NCI-H1048 (cell line): ENCODE measurements at regions not wholly inside any gene's neighbourhood (a gene's known extent, or its start where the extent isn't known, plus 50 kb on each side); places are given as distances from the start of the nearest gene placed in this dataset.
"Not testable (repeated sequence)": the region's sequence is repeated elsewhere in the genome, so short reads cannot be mapped to it uniquely, and the experiment has no call there.

Source experiments
- DNase-seq: peaks from one replicate; lab custom pipeline; 2025; lab: John Stamatoyannopoulos, UW

DNA sequence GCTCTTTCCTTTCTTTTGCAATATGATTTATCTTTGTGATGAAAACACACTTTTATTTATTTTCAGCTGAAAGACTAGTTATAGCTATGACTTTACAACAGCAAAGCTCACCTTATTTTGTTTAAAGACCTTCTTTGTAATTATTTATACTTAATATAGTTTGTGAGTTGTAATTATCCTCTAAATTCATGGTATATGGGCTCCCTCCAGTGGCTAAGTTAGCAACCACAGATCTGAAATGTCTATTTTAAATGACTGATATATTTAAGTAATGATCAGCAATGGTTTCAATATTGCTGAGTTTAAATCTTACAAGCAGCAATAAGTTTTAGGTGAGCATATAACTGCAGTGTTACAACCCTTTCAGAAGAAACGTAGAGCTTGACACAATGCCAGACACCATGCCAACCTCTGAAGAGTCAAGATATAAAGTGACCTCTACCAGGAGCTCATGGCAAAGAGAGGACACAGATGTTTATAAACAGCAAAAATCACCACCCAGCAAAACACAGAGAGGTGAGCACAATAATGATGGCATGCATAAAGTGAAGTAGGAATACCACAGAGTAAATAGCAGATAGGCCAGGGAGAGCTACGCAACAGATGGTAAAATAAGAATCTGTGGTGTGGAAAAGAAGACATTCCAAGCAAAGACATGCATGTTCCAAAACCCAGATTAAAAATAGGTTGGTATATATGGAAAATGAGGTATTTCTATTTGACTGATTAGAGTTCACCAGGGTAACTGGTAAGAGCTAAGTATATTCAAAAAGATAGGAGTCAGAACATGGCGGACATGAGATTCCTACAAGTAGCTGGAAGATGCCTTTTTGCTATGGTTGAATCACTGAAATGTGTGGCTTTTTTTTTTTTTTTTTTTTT is 143.7 kb upstream of the ZNF385D start:
- no peak for DNase-seq

DNA sequence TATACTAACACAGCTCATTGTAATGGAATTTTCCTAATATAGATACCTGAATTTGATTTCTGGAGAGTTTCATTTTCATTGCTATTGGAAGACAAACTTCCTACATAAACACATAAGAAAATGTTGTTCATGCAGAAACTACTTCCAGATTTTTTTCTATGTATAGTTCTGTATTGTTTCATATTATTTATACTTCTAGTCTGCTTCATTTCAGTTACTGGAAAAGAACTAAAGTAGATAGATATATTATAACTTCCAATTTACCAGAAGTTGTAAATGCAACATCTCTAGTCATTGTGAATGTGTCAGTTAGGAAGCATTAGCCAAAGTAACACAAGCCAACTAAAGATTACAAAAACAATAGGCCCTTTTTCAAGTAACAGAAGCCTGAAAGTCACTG is 147.3 kb upstream of the ZNF385D start:
- DNase-seq = no peak

DNA sequence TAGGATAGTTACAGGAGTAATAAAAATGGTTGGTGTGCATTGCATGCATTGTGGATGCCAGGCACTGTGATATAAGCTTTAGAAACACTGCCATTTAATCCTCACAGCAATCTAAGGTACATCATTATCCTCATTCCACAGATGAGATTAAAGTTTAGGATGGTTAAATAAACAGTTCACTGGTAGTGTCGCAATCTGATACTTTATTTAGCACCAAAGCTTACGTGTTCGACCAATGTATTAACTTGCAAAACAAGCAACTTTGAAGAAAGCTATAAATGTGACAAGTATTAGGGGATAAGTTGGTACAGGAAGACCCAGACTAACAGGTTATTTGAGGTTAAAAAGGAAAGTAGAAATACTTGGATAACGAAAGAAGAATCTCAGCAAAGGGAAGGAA is 150.5 kb upstream of the ZNF385D start:
- DNase-seq = no peak

DNA sequence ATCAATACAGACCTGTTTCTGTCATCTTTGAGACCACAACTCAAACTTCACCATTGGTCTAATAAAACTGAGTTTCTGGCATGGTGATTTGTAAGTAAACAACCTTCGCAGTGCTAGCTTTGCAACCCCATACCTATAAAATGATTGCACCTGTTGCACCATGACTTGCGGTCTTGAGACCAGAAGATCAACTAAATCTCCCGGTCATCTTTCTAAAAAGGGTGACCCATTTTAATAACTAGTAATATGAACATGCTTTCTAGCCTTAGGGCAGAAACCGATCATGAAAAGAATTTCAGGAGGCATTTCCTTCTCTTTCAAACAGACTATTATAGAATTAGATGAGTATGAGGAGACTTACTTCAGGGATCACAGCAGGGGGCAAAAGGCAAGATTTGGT is 151.9 kb upstream of the ZNF385D start:
- DNase-seq = no peak

DNA sequence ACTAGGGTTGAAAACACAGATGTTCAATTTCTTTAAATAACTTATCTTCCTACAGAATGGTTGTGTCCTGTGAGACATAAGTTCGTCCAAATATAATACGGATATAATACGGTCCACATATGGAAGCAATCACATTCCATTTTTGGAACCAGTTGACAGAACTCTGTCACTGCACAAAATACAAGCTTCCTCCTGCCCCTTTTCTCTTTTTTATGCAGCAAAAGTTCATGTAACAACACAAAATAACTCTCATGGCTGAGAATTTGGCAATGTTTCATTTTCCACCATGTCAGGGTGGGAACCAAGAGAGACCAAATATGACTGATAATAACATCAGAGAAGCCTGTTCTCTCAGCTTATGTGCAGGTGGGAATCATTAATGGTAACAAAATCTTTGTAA is 158.1 kb upstream of the ZNF385D start:
- DNase-seq = no peak

DNA sequence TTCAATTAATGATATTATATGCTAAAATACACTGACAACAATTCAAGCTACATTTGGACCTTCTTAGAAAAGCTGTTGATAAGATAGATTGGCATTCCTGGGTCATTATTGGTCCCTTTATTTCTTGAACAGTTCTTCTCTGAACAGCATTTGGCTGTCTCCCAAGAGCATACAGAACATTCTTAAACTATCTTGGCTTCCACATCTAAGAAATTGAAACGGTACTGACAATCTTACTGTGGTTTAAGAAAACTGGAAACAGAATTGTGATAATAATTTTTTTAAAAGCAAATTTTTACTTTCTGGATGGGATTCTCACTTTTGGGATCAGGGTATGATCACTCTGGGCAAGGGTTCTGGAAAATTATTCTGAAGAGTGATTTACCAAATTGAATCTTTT is 161.7 kb upstream of the ZNF385D start:
- DNase-seq = no peak

DNA sequence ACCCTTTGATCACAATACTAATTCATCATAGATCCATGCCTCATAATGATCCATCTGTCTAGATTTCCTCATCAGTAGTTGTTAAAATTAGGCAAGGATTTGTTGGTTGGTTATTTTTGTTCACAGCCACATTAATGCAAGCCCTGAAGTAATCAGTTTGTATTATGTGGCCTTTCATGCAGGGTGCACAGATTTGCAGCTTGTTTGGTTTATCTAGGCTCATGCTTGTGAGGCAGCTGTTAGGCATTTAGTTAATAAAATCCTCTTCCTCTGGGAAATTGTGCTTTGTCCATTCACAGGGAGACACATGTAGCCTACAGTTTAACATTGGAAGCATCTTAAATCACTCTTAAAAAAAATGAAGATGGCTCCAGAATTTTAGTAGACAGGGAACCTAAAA is 162.8 kb upstream of the ZNF385D start:
- no peak for DNase-seq

DNA sequence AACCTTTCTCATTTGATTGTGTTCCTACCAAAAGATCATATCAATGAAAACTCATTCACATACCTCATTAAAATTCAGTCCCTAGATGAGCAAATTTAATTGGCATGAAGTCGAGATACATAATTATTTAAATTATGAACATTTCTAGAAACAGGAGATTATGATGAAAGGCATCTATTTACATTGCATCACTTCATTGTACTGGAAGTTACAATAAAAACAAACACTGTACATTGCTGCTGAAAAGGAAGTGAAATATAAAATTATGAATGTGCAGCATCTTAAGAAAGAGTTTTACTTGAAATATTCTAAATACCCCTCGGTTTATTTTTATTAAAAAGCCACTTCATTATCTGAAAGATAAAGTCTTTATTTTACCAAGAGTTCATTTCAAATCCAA is 163.4 kb upstream of the ZNF385D start:
- DNase-seq = no peak

DNA sequence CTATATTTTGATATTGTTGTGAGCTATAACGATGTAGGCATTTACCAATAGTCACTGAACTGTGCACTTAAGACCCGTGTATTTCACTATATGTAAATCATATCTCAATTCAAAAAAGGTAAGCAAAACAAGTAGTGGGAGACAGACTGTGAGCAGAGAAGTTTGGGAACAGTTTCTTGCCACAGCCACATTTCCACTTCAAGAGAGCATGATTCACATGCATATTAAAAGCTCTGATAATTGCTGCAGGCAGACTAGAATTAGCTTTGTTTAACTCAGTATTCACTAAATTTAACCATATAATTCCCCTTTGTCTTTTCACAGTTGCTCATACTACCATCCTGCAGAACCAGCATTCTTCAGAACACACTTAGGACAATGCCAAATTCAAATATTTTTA is 168.4 kb upstream of the ZNF385D start:
- DNase-seq = no peak

DNA sequence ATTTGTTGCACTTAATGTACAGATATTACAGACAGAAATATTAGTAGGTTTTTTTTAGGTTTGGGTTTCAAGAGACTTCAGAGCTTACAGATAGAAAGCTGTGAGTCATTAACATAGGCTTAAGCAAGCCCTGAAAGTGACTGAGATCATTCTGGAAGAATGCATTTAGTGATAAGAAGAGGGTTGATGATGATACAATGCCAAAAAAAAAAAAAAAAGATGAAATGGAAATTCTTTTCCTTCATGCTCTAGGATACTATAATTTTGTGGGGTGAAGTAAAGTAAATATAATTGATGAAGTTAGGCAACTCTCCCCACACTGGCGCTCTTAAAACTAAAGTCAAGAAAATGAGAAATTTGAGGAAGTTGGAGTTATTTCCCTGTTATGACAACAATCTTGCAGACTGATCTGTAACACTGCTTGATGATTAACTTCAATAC is 169.4 kb upstream of the ZNF385D start:
- DNase-seq = no peak

DNA sequence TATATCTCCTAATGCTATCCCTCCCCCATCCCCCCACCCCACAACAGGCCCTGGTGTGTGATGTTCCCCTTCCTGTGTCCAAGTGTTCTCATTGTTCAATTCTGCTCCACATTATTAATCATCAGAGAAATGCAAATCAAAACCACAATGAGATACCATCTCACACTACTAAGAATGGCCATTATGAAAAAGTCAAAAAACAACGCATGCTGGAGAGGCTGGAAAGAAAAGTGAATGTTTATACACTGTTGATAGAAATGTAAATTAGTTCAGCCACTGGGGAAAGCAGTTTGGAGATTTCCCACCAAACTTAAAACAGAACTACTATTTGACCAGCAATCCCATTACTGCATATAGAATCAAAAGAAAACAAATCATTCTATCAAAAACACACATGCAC is 172.1 kb upstream of the ZNF385D start:
- not testable (repeated sequence) for DNase-seq

DNA sequence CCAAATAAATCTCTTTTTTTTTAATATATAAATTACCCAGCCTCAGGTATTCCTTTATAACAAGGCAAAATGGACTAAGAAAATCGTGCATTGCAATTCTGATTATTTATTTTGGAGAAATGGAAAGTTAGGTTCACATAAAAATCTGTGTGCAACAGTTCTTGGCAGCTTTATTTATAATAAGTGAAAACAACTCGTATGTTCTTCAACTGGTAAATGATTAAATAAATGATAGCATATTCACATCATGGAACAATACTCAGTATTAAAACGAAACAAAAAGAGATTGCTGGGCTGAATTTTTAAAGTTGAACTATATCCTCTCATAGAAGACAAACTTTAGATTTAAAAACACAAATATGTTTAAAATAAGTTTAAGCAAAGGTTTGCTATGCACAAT is 176.3 kb upstream of the ZNF385D start:
- DNase-seq = no peak

DNA sequence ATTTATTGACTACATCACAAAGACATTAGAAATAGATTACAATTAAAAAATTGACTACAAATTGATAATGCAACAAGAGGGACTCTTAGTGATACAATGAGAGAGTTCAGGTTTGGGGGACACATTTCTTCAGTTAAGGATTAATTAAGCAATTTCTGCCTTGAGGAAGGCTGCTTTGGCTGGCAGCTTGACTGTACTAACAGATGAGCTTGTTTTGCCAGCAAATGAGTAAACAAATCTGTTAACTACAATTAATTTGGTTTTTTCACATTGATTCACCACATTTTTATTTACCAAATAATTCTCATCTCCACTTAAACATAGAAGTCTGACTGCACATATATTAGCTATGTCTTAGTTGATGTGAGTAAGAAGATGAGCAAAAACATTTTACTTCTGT is 183.6 kb upstream of the ZNF385D start:
- DNase-seq = no peak

DNA sequence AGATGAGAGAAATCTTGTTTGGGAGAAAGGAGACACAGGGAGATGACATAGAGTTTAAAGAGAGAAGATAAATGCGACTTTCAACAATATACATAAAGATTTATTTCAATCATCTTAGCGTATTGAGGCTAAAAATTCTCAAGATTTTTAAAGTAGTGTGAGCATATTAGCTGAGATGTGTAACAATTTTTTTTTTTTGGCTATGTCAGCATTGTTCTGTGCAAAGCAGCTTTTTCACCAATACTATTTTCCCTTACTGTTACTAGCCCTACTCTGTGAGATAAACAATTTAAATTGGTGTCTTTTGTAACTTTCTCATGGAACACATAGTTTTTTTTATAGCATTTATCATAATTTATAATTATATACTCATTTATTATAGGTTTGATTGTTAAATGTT is 185.2 kb upstream of the ZNF385D start:
- no peak for DNase-seq

DNA sequence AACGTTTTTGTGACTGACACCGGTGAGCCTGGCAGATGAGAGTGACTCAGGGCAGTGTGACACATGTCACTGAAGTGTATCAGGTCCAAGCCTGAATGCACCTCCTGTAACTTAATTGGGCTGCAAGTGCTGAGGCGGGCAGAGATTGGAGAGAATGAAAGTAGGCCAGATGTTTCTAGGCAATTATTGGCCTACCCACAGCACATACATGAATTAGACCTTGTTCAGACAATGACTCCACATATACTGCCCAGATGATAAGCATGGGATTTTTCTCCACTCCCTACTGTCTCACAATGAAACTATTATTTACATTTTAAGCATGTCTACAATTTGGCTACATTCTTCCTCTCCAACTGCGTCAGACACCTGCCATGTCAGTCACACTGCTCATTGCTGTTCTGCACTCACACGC is 187.3 kb upstream of the ZNF385D start:
- no peak for DNase-seq

DNA sequence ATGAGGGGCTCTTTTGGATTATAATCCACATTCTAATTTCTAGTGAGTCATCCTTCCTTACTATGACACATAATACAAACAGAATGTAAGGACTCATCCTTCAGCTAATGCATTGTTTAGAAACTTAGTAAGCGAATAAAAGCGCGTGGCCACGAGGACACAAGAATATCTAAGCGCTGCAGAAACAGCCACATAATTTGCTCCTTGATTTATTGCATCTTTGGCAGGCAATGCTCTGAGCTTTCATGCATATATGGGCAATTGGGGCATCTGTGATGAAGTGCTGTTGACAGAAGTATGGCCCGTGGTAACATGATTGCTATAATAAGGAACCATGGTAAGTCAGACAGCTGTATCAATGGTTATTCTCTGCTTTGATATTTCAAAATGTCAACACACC is 191.3 kb upstream of the ZNF385D start:
- DNase-seq = no peak

DNA sequence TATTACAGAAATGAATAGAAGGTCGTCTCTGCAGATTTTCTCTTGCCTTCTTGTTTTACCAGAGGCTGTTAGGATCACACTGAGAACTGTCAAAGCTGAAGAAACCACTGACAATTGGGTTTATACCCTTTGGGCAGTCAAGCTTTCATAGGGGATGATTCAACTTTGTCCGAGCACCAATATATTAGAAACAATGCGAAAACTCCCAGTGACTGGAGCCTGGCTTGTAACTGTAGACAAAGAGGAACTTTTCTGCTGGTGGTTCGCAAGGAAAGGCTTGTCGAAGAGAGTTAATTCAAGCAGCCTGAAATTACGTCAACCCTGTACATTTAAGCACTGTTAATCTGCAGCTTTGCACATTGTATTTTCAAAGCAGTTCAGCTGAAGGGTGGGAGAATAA is 193.2 kb upstream of the ZNF385D start:
- DNase-seq = no peak

DNA sequence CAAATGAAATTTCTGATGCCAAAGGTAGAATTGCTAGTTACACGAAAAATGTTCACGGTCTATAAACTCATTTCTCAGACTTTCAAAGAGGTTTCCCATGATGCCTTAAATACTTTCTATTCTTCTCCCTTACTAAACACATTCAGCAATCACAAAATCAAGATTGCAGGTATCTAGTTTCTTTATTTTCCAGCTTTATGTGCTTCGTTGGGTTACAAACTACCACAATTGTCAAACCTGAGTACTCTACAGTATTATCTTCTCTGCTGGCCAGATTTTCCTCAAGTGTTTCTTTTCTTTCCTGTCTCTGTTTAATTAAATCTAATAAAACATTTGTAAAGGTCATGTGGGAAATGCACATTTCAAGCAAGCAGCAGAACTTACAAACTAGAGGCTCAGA is 201.8 kb upstream of the ZNF385D start:
- DNase-seq = no peak

DNA sequence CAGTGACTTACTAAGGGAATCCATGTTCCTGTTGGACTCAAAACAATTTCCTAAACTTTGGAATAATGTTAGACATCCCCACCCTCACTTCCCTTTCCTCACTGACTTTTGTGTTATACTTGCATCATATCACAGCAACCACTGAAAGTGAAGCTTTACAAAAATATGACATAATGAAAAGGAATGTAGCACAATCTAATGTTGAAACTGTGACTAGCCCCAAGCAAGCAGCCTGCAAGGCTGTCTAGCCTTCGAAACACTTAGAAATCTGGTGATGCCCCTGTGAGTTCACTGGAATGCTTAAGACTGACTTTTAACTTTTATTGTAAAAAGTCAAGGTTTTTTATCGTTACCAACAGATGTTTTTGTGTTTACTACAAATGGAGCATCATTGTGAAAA is 203.7 kb upstream of the ZNF385D start:
- no peak for DNase-seq

DNA sequence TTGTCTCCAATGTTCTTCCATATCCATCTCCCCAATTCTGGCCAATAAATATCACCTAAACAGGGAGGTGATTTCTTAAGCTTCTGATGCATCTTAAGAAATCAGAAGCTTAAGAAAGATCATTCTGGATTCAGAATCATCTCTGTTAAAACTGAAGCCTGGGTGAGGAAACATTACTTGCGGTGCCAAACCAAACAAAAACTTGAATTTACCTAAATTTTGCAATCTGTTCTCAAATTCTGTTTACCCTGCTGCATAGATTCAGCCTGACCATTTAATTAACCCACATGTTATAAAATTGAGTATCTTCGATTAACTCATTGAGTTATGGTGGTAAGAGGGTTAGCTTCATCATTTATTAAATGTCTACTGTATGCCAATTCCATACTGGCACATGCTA is 204.4 kb upstream of the ZNF385D start:
- DNase-seq = no peak

DNA sequence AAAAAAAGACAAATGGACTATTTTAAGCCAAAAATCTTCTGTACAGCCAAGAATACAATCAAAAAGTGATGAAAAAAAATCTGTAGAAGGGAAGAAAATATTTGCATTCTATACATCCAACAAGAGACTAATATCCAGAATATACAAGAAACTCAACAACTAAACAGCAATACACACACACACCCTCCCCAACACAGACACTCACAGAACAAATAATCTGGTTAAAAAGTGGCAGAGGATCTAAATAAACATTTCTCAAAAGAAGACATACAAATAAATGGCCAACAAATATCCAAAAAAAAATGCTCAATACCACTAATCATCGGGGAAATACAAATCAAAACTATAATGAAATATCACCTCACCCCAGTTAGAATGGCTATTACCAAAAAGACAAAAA is 209.0 kb upstream of the ZNF385D start:
- no peak for DNase-seq

DNA sequence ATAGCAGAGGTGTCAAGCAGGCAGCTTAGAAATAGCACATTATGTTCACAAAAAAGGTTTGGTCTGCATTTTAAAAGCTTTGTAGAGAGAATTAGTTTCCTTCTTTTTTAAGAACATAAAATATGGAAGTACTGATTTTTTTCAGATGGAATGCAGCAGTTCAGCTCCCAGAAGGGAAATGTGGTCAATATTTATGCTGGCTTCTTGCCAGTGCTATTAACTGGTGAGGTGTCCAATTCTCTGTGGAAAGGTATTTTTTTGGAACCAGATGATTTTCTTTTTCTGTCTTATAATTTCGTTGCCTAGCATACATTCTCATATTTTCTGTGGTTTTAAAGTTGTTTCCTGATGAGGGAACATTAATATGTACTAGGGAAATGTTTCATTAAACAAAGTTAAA is 211.4 kb upstream of the ZNF385D start:
- DNase-seq = no peak

DNA sequence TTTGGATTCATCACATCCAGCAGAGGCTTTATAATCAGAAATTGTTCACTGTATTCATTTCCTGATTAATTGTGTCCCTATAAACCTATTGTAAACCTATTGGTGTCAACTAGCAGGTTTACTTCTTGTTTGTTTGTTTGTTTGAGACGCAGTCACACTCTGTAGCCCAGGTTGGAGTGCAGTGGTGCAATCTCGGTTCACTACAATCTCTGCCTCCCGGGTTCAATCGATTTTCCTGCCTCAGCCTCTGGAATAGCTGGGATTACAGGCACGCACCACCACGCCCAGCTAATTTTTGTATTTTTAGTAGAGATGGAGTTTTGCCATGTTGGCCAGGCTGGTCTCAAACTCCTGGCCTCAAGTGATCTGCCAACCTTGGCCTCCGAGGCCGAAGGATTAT is 215.4 kb upstream of the ZNF385D start:
- DNase-seq = not testable (repeated sequence)

DNA sequence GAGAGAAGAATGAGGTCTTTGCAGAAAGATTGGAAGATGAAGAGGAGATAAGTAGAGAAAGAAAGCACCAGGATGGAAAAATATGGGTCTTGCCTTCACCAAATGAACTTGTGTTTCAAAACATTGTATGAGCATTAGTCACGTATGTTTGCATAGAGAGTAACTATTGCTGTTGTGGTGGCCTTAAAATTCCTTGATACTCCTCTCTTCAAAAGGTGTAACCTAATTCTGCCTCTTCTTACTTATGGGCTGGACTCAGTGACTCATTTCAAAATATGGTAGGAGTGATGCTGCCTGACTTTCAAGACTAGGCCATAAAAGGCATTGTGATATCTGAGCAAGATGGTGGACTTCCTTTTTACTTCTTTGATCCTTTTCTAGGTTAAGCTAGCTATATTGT is 228.7 kb upstream of the ZNF385D start:
- DNase-seq = no peak
